MM.1S (cell line): ENCODE measurements at regions not wholly inside any gene's neighbourhood (a gene's known extent, or its start where the extent isn't known, plus 50 kb on each side); places are given as distances from the start of the nearest gene placed in this dataset.

Experiments used
- DNase-seq: peaks from one replicate; pipeline ENCODE4 v3.0.0-alpha.2; 2015
- H2AFZ ChIP-seq: fragments of 300-600 bp; sonication (generic); 2 replicates; pipeline ENCODE4 v1.6.0; 2016; ENCODE audit warnings: antibody characterized with exemption, low read length
- H3F3A ChIP-seq: fragments of 300-600 bp; sonication (generic); 2 replicates; pipeline ENCODE4 v1.6.1; 2016; ENCODE audit warnings: mild to moderate bottlenecking, antibody characterized with exemption, low read length, moderate library complexity, mixed read lengths; ENCODE audit not compliant: insufficient read depth
- H3K27ac ChIP-seq: fragments of 300-600 bp; sonication (generic); 2 replicates; pipeline ENCODE4 v1.5.1; 2016; ENCODE audit warnings: mild to moderate bottlenecking, low read length
- H3K27me3 ChIP-seq: fragments of 300-600 bp; sonication (generic); replicated peaks from 2 replicates; pipeline ENCODE4 v1.6.0; 2016; ENCODE audit warnings: low read length; ENCODE audit not compliant: insufficient read depth
- H3K36me3 ChIP-seq: fragments of 300-600 bp; sonication (generic); replicated peaks from 2 replicates; pipeline ENCODE4 v1.6.1; 2016; ENCODE audit warnings: mild to moderate bottlenecking, low read length, mixed read lengths; ENCODE audit not compliant: insufficient read depth
- H3K4me1 ChIP-seq: fragments of 300-600 bp; sonication (generic); 2 replicates; pipeline ENCODE4 v1.6.1; 2016; ENCODE audit warnings: low read length, mixed read lengths
- H3K4me2 ChIP-seq: fragments of 300-600 bp; sonication (generic); 2 replicates; pipeline ENCODE4 v1.6.0; 2016; ENCODE audit warnings: low read depth, low read length
- H3K4me3 ChIP-seq: fragments of 300-600 bp; sonication (generic); 2 replicates; pipeline ENCODE4 v1.5.1; 2016; ENCODE audit warnings: low read length, mixed read lengths
- H3K79me2 ChIP-seq: fragments of 300-600 bp; sonication (generic); 2 replicates; pipeline ENCODE4 v1.6.1; 2016; ENCODE audit warnings: mixed run types, low read length, mixed read lengths
- H3K9ac ChIP-seq: fragments of 300-600 bp; sonication (generic); 2 replicates; pipeline ENCODE4 v1.6.1; 2016; ENCODE audit warnings: low read length, mixed read lengths
- H3K9me2 ChIP-seq: fragments of 300-600 bp; sonication (generic); replicated peaks from 2 replicates; pipeline ENCODE4 v1.6.1; 2016; ENCODE audit warnings: mild to moderate bottlenecking, low read length, mixed read lengths; ENCODE audit not compliant: insufficient read depth
- H3K9me3 ChIP-seq: fragments of 300-600 bp; sonication (generic); replicated peaks from 2 replicates; pipeline ENCODE4 v1.6.1; 2016; ENCODE audit warnings: mild to moderate bottlenecking, low read length, mixed read lengths; ENCODE audit not compliant: insufficient read depth
- H4K20me1 ChIP-seq: fragments of 300-600 bp; sonication (generic); 2 replicates; pipeline ENCODE4 v1.6.1; 2016; ENCODE audit warnings: mild to moderate bottlenecking, low read length, moderate library complexity, mixed read lengths; ENCODE audit not compliant: insufficient read depth
- CTCF ChIP-seq: fragments of 300-600 bp; sonication (generic); IDR thresholded peaks from 2 replicates; pipeline ENCODE4 v1.5.1; 2016; ENCODE audit warnings: antibody characterized with exemption, low read length, mixed read lengths
- EZH2 ChIP-seq: fragments of 300-600 bp; sonication (generic); optimal IDR thresholded peaks from 2 replicates; pipeline ENCODE3; 2017; ENCODE audit warnings: low read depth, mild to moderate bottlenecking, antibody characterized with exemption, low read length, mixed read lengths
- EZH2phosphoT487 ChIP-seq: fragments of 300-600 bp; sonication (generic); IDR thresholded peaks from 2 replicates; pipeline ENCODE4 v1.6.1; 2018; ENCODE audit warnings: antibody characterized with exemption, low read length

GRCh38 chr3:137958636-137959035 lies 51.3 kb upstream of the CLDN18 start:
- H3K9me2 ChIP-seq: no peaks in the 10 kb centered on the region
- H3K4me3 ChIP-seq: no peak overlapping the region
- DNase-seq: no peak
- no peak overlapping the region for H3K9ac ChIP-seq
- H3K9me3 ChIP-seq: no peaks in the 10 kb centered on the region
- no peak overlapping the region for H2AFZ ChIP-seq
- no peak for TF ChIP-seq CTCF
- TF ChIP-seq EZH2: no peak
- no peak for TF ChIP-seq EZH2phosphoT487
- H3K79me2 ChIP-seq: no peaks in the 10 kb centered on the region
- no peaks in the 10 kb centered on the region for H3K27me3 ChIP-seq
- no peaks in the 10 kb centered on the region for H3K4me1 ChIP-seq
- no peaks in the 10 kb centered on the region for H3K36me3 ChIP-seq
- H3F3A ChIP-seq: no peaks in the 10 kb centered on the region
- no peak overlapping the region for H3K27ac ChIP-seq
- H3K4me2 ChIP-seq: no peak overlapping the region
- H4K20me1 ChIP-seq: no peaks in the 10 kb centered on the region
